Activated T-cell treated with anti-CD3 and anti-CD28 coated beads for 4 hours (primary cell): ENCODE measurements at regions not wholly inside any gene's neighbourhood (a gene's known extent, or its start where the extent isn't known, plus 50 kb on each side); places are given as distances from the start of the nearest gene placed in this dataset.

Experiments used
- DNase-seq: peaks from one replicate; pipeline ENCODE4 v3.0.0-alpha.2; 2020

GRCh38 chr13:74214321-74214720, 80.1 kb upstream of the KLF12 start:
- no peak for DNase-seq

GRCh38 chr13:74210693-74211393, 76.6 kb upstream of the KLF12 start:
- DNase-seq: no peak

DNA sequence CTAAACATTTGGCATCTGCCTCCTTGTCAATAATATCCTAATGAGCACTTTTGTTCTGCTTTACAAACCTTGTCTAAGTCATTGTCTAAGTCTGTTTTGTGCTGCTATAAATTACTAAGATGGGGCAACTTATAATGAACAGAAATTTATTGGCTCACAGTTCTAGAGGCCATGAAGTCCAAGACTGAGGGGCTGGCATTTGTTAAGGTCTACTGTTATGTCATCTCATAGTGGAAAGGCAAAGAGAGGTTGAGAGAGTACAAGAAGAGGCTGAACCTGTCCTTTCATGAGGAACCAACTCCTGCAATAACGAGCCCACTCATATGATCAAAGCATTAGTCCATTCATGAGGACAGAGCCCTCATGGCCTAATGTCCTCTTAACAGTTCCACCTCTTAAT, 72.7 kb upstream of the KLF12 start:
- no peak for DNase-seq

DNA sequence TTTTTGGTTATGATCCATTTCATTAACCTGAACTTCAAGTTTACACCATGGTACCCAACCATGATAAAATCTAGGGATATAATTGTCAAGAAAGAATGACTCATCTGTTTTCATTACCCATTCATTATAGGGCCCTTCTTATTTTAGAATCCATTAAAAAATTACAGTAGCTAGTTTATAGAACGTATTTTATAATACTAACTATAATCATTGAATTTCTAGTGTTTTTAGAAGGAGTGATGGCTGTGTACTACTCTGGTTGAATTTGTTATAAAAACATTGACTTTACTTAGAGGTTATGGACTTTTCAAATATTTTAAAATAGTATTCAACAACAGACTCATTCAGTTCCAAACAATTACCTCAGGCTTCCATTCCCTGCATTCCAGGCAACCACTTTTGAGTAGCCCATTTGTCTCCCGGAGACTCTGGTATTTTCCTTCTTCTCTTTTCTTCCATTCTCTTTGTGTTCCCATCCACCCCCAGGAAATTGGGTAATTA, 71.9 kb upstream of the KLF12 start:
- DNase-seq: no peak

- no peak for DNase-seq
These were observed 71.1 kb upstream of the KLF12 start for GRCh38 chr13:74205313-74205690.

GRCh38 chr13:74204602-74205312, 70.6 kb upstream of the KLF12 start:
- no peak for DNase-seq

GRCh38 chr13:74203576-74203975, 69.4 kb upstream of the KLF12 start:
- DNase-seq: no peak

DNA sequence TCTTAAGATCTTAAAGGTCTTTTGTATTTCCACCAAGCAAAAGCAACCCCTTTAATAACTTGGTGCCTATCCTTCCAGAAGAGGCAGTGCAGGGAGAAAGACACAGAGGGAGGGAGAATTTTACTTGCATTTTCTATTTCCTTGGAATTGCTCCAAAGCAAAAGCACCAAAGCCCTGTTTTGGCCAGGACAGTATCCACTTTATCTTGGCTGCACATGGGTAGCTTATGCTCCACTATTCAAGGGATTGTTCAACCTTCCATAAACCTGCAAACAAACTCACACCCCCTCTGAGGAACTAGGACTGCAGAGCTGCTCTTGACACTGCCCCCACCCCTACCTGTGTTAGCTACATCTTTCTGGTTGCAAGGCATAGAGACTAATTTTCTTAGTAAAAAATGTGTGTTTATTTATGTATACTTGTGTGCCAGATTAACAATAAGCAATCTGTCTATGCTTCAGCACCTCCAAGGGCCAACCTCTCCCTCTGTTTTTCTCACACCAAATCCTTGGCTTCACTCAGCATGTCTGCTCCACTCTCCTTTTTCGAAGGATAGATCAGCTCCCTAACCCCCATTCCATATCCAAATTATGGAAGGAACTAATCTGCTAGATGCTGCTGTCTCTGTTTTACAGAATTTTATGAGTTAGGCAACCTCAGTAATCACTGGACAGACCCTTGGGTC, 68.1 kb upstream of the KLF12 start:
- DNase-seq: no peak

DNA sequence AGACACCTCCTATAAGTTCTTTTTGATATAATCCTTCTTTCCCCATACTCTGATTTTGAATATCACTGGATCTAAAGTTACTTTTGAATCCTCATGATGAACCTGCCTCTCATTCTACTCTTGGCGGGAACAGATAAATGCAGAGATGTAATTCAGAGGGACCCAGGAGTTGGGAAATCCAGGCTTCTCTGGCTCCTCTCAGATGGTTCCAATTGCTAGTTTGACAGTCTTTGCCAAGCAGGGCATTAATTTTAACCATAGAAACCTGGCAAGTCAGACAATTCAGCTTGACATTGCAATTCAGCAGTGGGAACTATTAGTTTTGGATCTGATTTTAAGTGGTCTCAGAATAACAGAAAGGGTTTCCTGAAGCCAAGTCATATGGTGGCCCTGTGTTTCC, 67.3 kb upstream of the KLF12 start:
- no peak for DNase-seq

DNA sequence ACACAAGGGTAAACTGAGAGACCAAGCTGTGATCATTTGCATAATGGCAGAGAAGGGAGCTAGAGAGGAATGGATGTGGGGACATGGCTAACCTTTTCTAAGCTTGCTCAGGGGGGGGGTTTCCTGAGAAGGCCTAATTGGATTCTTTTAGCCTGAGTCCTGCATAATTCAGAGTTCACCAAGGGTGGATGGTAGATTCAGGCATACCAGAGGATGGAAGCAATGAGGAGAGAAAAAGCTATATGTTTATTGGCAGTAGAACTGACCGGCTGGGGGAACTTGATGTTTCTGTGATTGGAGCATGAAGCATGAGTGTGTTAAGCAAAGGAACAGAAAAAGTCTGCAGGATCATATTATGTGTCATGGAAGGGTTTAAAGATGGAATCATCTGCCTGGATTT, 65.9 kb upstream of the KLF12 start:
- no peak for DNase-seq

DNA sequence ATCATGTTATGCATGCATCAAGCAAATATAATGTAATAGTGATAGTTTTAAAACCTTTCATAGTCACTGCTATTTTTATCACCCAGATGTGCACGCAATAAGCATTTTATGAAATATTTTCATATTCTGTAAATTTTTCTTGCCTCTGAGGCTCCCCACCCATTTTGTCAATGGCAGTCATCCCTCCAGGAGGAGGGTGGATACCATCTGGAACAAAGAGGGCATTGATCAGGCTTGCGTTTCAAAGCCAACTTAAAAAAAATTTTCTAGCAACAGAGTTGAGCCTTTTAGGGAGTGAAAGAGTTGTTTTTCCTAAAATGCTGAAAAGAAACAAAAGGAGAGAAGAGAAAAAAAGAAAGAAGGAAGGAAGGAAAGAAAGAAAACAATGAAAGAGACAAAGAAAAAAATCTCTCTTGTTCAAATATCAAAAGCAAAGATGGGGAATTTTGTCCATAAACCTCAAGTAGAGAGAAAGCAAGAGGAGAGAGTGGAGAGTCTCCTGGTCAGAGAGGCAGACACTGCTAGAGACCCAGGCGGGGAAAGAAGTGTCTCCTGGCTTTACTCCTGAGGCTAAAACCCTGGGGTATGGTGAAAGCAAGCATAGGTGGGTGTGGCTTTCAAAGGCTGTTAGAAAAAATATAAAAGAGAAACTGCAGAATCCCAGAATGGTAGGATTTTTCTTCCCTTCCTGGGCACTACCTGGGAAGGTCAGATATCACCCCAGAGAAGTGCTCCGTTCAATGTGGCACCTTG, 63.6 kb upstream of the KLF12 start:
- DNase-seq: no peak

DNA sequence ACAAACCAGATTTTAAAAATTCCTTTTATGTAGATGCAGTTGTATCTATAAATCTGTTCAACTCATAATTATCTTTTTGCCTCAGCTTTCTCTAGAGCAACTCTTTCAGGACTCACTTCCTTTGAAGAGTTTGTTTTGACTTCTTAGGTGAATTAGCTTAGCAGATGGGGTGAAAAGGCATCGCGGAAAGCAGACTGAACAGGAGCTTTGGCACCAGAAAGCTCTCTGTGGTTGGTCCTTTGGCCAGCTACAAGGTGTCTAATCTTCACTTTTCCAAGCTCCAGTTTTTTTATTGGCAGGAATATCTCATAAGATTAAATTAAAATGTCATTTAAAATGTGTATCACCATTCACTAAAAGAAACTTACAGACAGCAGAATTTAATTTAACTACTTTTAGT, 60.6 kb upstream of the KLF12 start:
- DNase-seq: no peak

- no peak for DNase-seq
These were observed 59.2 kb upstream of the KLF12 start for GRCh38 chr13:74193391-74193790.

GRCh38 chr13:74191410-74191809, 57.2 kb upstream of the KLF12 start:
- no peak for DNase-seq

- no peak for DNase-seq
These were observed 56.8 kb upstream of the KLF12 start for GRCh38 chr13:74190999-74191398.

- DNase-seq: no peak
These were observed 53.4 kb upstream of the KLF12 start for GRCh38 chr13:74187564-74187963.

GRCh38 chr13:74184283-74184682, 50.1 kb upstream of the KLF12 start:
- no peak for DNase-seq
